Heart left ventricle (tissue), 16 donors: ENCODE measurements at regions not wholly inside any gene's neighbourhood (a gene's known extent, or its start where the extent isn't known, plus 50 kb on each side); places are given as distances from the start of the nearest gene placed in this dataset.

Source experiments
- ATAC-seq, 4 donors: fragments of 200-7000 bp; cut with Tn5 transposase; one replicate each; pipeline ENCODE4 v1.9.1; 2020 to 2022; ENCODE audit warnings: moderate library complexity in 4 of 4, mild to moderate bottlenecking in 3 of 4, moderate number of reproducible peaks in 1 of 4
- DNase-seq, 5 donors: peaks; one replicate each; pipeline ENCODE4 v3.0.0-alpha.2; 2020
- H3K27ac ChIP-seq, 12 donors: fragments of 200-600 bp; sonication (generic) in 4 of 12; one replicate each; pipeline versions ENCODE4 v1.5.0 to v1.8.0; 2016 to 2022; ENCODE audit warnings: mild to moderate bottlenecking in 2 of 12
- H3K27me3 ChIP-seq, 9 donors: fragments of 200-600 bp; sonication (generic) in 2 of 9; one replicate each; pipeline versions ENCODE4 v1.5.1 to v1.8.0; 2016 to 2022; ENCODE audit warnings: mild to moderate bottlenecking in 3 of 9
- H3K36me3 ChIP-seq, 9 donors: fragments of 200-600 bp; sonication (generic) in 2 of 9; one replicate each; pipeline versions ENCODE4 v1.5.0 to v1.8.0; 2018 to 2022; ENCODE audit warnings: mild to moderate bottlenecking in 2 of 9
- H3K4me1 ChIP-seq, 12 donors: fragments of 200-600 bp; sonication (generic) in 4 of 12; one replicate each; pipeline versions ENCODE4 v1.5.0 to v1.8.0; 2016 to 2022; ENCODE audit warnings: mild to moderate bottlenecking in 3 of 12
- H3K4me3 ChIP-seq, 12 donors: fragments of 200-600 bp; sonication (generic) in 4 of 12; one replicate each; pipeline versions ENCODE4 v1.5.0 to v1.8.0; 2017 to 2022; ENCODE audit warnings: mild to moderate bottlenecking in 9 of 12, moderate library complexity in 4 of 12
- H3K9me3 ChIP-seq, 12 donors: fragments of 200-600 bp; sonication (generic) in 4 of 12; one replicate each; pipeline versions ENCODE4 v1.5.0 to v1.8.0; 2016 to 2022; ENCODE audit warnings: mild to moderate bottlenecking in 1 of 12
- CTCF ChIP-seq, 12 donors: fragments of 200-600 bp; sonication (generic) in 4 of 12; IDR thresholded peaks; one replicate each; pipeline versions ENCODE4 v1.5.0 to v1.8.0; 2018 to 2022; ENCODE audit warnings: antibody characterized with exemption in 12 of 12, mild to moderate bottlenecking in 5 of 12
- POLR2A ChIP-seq, 2 donors: fragments of 450-650 bp; IDR thresholded peaks; one replicate each; pipeline ENCODE4 v1.6.1; 2017; ENCODE audit warnings: antibody characterized with exemption in 2 of 2, mild to moderate bottlenecking in 2 of 2, moderate library complexity in 2 of 2
- WGBS, 4 donors: extraction: QIAGEN DNeasy Blood & Tissue Kit in 2 of 4; methylation state at CpG; one replicate each; pipeline versions ENCODE4 v1.1.5 to v1.1.7; 2013 to 2018; 5-methylcytosine and 5-hydroxymethylcytosine counted together
- intact Hi-C, 10 donors: fragments of 100-400 bp; cut with DNase I; formaldehyde crosslinking; loops; one replicate each; pipeline versions ENCODE4 v1.11.1 to v1.14.2; 2022
- donor health status: ischemic (EF 13 %, LVEDD 7.1; RV severe dilation, severe dysfunction).
- donor health status: healthy with polysubstance abuse.
- donor health status: DM: no; HTN: yes; CAD: no.
- donor health status: DM: no; HTN: no; CAD: no.
- donor health status: ischemic (EF 25% LVEDD 6.9; RV normal size, moderate dysfunction).
- donor health status: ischemic (EF 25% LVEDD 5.7; RV mildly dilated, moderate dysfunction).
- donor health status: healthy.
- donor health status: DM: yes; HTN: yes; CAD: no.
- donor health status: ischemic (EF 35%, LVEDD 5.7; RV mildly dilated, moderate dysfunction).
- donor health status: nonischemic (EF 11% LVEDD 7.7; RV severe dilation, severe dysfunction).
- donor health status: DM: yes; HTN: yes; CAD: no.
- donor health status: PGD.
- donor health status: ischemic (EF 29% LVEDD 5.4; RV normal size, mild dysfunction).
- donor health status: nonischemic (EF 23%, LVEDD 6.1; RV moderate dilation, normal function).

- WGBS, 4 donors: 71 to 83% (median 79%) methylated on average over 2 of the region's 2 CpGs
- Histone ChIP-seq H3K36me3 (no peaks in the 10 kb centered on the region), H3K27me3 (no peaks in the 10 kb centered on the region), H3K27ac (peak overlapping the region in 2 of 12 donors; percentile 39 to 41), H3K4me3 (no peak overlapping the region), H3K9me3 (no peaks in the 10 kb centered on the region), H3K4me1 (peaks cover 0 to 43% (median 12%) of the 10 kb centered on the region in 12 donors)
- TF ChIP-seq CTCF (IDR thresholded peaks at IDR 0.05) (no peak), POLR2A (IDR thresholded peaks at IDR 0.05) (no peak)
- ATAC-seq (no peak), DNase-seq (no peak)
- intact Hi-C loops: no loop called here
Observed at GRCh38 chr12:96098631-96099030, 63.2 kb upstream of the LTA4H start.

- WGBS, 4 donors: 46 to 67% (median 55%) methylated on average over 3 of the region's 3 CpGs
- Histone ChIP-seq H3K36me3 (no peaks in the 10 kb centered on the region), H3K9me3 (no peaks in the 10 kb centered on the region), H3K27me3 (no peaks in the 10 kb centered on the region), H3K4me1 (peaks cover 0 to 36% (median 10%) of the 10 kb centered on the region in 12 donors), H3K27ac (peak overlapping the region in 8 of 12 donors; percentile 11 to 52 (median 38)), H3K4me3 (no peak overlapping the region)
- no peak for DNase-seq
- intact Hi-C loops: no loop called here
- ATAC-seq: no peak
- TF ChIP-seq POLR2A (IDR thresholded peaks at IDR 0.05) (no peak), CTCF (IDR thresholded peaks at IDR 0.05) (no peak)
Observed at GRCh38 chr12:96099421-96099820, 64.0 kb upstream of the LTA4H start.

- no peaks in the 10 kb centered on the region for H3K36me3 ChIP-seq
- no peak overlapping the region for H3K4me3 ChIP-seq
- H3K4me1 ChIP-seq: peaks cover 0 to 31% (median 10%) of the 10 kb centered on the region in 12 donors
- intact Hi-C loops: no loop called here
- H3K9me3 ChIP-seq: no peaks in the 10 kb centered on the region
- DNase-seq (peak in 2 of 5 donors; percentile 28 to 34), ATAC-seq (peak in 1 of 4 donors; percentile 28)
- peak in 4 of 12 donors; percentile 12 to 19 (median 13) for TF ChIP-seq CTCF (IDR thresholded peaks at IDR 0.05)
- TF ChIP-seq POLR2A (IDR thresholded peaks at IDR 0.05): no peak
- H3K27ac ChIP-seq: peak overlapping the region in 7 of 12 donors; percentile 17 to 53 (median 40)
- 69 to 84% (median 71%) methylated on average over 7 of the region's 7 CpGs for WGBS, 4 donors
- no peaks in the 10 kb centered on the region for H3K27me3 ChIP-seq
Observed at GRCh38 chr12:96099986-96100385, 64.6 kb upstream of the LTA4H start.

- H3K27me3 ChIP-seq: no peaks in the 10 kb centered on the region
- whole genome bisulfite sequencing, 4 donors: 92 to 98% (median 95%) methylated on average over 2 of the region's 2 CpGs
- H3K27ac ChIP-seq: no peak overlapping the region
- H3K9me3 ChIP-seq: no peaks in the 10 kb centered on the region
- H3K4me1 ChIP-seq: peaks cover 0 to 30% (median 10%) of the 10 kb centered on the region in 12 donors
- no peak overlapping the region for H3K4me3 ChIP-seq
- DNase-seq (no peak), ATAC-seq (no peak)
- no peaks in the 10 kb centered on the region for H3K36me3 ChIP-seq
- intact Hi-C loops: no loop called here
- TF ChIP-seq CTCF (IDR thresholded peaks at IDR 0.05) (no peak), POLR2A (IDR thresholded peaks at IDR 0.05) (no peak)
Observed at GRCh38 chr12:96101806-96102205, 66.4 kb upstream of the LTA4H start.
